Chondrocyte (in vitro differentiated cells): ENCODE measurements at regions not wholly inside any gene's neighbourhood (a gene's known extent, or its start where the extent isn't known, plus 50 kb on each side); places are given as distances from the start of the nearest gene placed in this dataset.

ENCODE experiments used
- DNase-seq: peaks from one replicate; pipeline ENCODE4 v3.0.0; 2021; ENCODE audit warnings: mixed read lengths, low spot score
- H3K27ac Mint-ChIP-seq: one replicate; pipeline ENCODE4 v1.8.0; 2021; ENCODE audit warnings: mild to moderate bottlenecking, moderate library complexity, mixed read lengths; ENCODE audit not compliant: unreplicated experiment
- H3K27me3 Mint-ChIP-seq: 2 replicates; pipeline ENCODE4 v1.8.0; 2021; ENCODE audit warnings: low read depth, mixed read lengths
- H3K36me3 Mint-ChIP-seq: 2 replicates; pipeline ENCODE4 v1.8.0; 2021; ENCODE audit warnings: low read depth, mixed read lengths
- H3K4me1 Mint-ChIP-seq: 2 replicates; pipeline ENCODE4 v1.8.0; 2021; ENCODE audit warnings: low read depth, mild to moderate bottlenecking, mixed read lengths
- H3K4me3 Mint-ChIP-seq: one replicate; pipeline ENCODE4 v1.8.0; 2021; ENCODE audit warnings: mild to moderate bottlenecking, moderate library complexity, mixed read lengths; ENCODE audit not compliant: unreplicated experiment
- H3K9me3 Mint-ChIP-seq: 2 replicates; pipeline ENCODE4 v1.8.0; 2021; ENCODE audit warnings: low read depth, mixed read lengths
- CTCF ChIP-seq: fragments of 200-600 bp; sonication (generic); IDR thresholded peaks from 2 replicates; pipeline ENCODE4 v1.5.0; 2021; ENCODE audit warnings: antibody characterized with exemption, mild to moderate bottlenecking, moderate library complexity

- Mint-ChIP-seq H3K9me3 (no peaks in the 10 kb centered on the region), H3K4me1 (peaks cover 11% of the 10 kb centered on the region), H3K27me3 (no peaks in the 10 kb centered on the region), H3K36me3 (no peaks in the 10 kb centered on the region), H3K27ac (no peak overlapping the region), H3K4me3 (no peak overlapping the region)
- DNase-seq, result no peak
- TF ChIP-seq CTCF, result no peak
Observed at GRCh38 chr7:28297801-28298459, 114.4 kb upstream of the CREB5 start.

DNA sequence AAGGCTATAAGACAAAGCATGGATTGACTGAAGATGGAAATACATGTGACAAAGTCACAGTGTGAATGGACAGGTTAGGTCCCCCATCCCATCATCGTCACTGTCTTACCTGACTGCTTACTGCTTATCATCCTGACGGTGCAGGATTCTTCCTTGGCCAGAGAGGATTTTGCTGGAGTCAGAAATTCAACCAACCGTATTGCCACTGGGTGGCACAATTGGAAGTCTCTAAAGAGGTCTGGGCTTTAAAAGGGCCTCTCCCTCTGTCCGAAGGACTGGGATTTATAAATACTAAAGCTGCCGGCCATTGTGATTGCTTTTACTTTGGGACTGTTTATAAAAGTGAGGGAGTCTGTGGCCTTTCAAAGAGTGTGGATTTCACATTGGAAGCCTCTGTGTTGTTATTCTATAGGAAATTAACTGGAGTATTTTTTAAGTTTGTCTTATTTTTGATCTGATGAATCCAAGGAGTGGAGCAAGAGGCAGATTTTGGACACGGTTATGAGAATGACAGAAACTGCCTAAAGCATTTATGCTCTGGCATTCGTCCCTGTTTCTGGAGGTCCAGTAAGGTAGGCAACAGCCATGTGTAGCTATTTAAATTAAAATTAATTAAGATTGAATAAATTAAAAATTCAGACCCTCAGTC lies 113.3 kb upstream of the CREB5 start:
- Mint-ChIP-seq H3K9me3 (no peaks in the 10 kb centered on the region), H3K27ac (peak overlapping the region; percentile 38), H3K4me1 (peaks cover 14% of the 10 kb centered on the region), H3K27me3 (no peaks in the 10 kb centered on the region), H3K36me3 (no peaks in the 10 kb centered on the region), H3K4me3 (no peak overlapping the region)
- no peak for DNase-seq
- TF ChIP-seq CTCF, result peak; percentile 87

- no peak overlapping the region for H3K27ac Mint-ChIP-seq
- no peak for TF ChIP-seq CTCF
- no peaks in the 10 kb centered on the region for H3K27me3 Mint-ChIP-seq
- H3K4me1 Mint-ChIP-seq, result peaks cover 14% of the 10 kb centered on the region
- DNase-seq, result no peak
- no peaks in the 10 kb centered on the region for H3K36me3 Mint-ChIP-seq
- no peak overlapping the region for H3K4me3 Mint-ChIP-seq
- H3K9me3 Mint-ChIP-seq, result no peaks in the 10 kb centered on the region
Observed at GRCh38 chr7:28299556-28299955, 112.8 kb upstream of the CREB5 start.

DNA sequence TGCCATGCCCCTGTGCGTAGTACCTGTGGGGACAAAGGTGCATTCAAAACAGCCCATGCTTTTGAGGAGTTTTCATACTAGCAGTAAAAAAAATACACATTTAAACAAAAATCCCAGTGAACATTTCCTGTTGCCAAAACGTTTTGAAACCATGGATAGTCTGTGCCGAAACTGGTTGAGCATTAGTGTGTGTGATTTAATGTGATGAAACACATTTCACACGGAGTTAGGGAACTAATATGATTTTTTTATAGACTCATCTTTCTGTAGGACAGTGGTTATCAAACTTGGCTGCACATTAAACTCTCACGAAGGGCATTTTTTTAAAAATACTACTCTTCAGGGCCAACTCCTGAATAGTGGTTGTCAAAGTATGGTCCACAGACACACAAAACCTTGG lies 111.8 kb upstream of the CREB5 start:
- no peak for DNase-seq
- H3K27ac Mint-ChIP-seq, result no peak overlapping the region
- peaks cover 14% of the 10 kb centered on the region for H3K4me1 Mint-ChIP-seq
- no peaks in the 10 kb centered on the region for H3K27me3 Mint-ChIP-seq
- TF ChIP-seq CTCF, result no peak
- no peaks in the 10 kb centered on the region for H3K36me3 Mint-ChIP-seq
- H3K4me3 Mint-ChIP-seq, result no peak overlapping the region
- H3K9me3 Mint-ChIP-seq, result no peaks in the 10 kb centered on the region

GRCh38 chr7:28301148-28301641 lies 111.1 kb upstream of the CREB5 start:
- Mint-ChIP-seq H3K4me1 (peaks cover 14% of the 10 kb centered on the region), H3K4me3 (no peak overlapping the region), H3K27me3 (no peaks in the 10 kb centered on the region), H3K27ac (no peak overlapping the region), H3K9me3 (no peaks in the 10 kb centered on the region), H3K36me3 (no peaks in the 10 kb centered on the region)
- TF ChIP-seq CTCF, result no peak
- DNase-seq, result no peak
